Activated naive CD8-positive, alpha-beta T cell treated with anti-CD3 and anti-CD28 coated beads, Interleukin-2, amount 10 ng/mL, durations not matched to agents 7 days and 5 days (primary cell): ENCODE measurements at regions not wholly inside any gene's neighbourhood (a gene's known extent, or its start where the extent isn't known, plus 50 kb on each side); places are given as distances from the start of the nearest gene placed in this dataset.

Source experiments
- ATAC-seq: fragments of 150-1000 bp; cut with Tn5 transposase; one replicate; pipeline ENCODE4 v1.10.0; 2021; ENCODE audit warnings: low read depth, moderate library complexity
- POLR2A ChIA-PET: fragments of 350-600 bp; sonication (Branson Sonifier 250); formaldehyde crosslinking; loops from one replicate; lab custom pipeline; 2021; ENCODE audit warnings: antibody characterized with exemption; lab: Charles Lee
- DNase-seq: peaks from one replicate; pipeline ENCODE4 v3.0.0; 2021
- H3K27ac Mint-ChIP-seq: one replicate; pipeline ENCODE4 v1.8.0; 2022; ENCODE audit warnings: mild to moderate bottlenecking, mixed read lengths
- H3K27me3 Mint-ChIP-seq: one replicate; pipeline ENCODE4 v1.8.0; 2022; ENCODE audit warnings: mild to moderate bottlenecking, moderate library complexity, mixed read lengths
- H3K36me3 Mint-ChIP-seq: one replicate; pipeline ENCODE4 v1.8.0; 2021; ENCODE audit warnings: mild to moderate bottlenecking, mixed read lengths
- H3K4me1 Mint-ChIP-seq: one replicate; pipeline ENCODE4 v1.8.0; 2021; ENCODE audit warnings: mixed read lengths
- H3K4me3 Mint-ChIP-seq: one replicate; pipeline ENCODE4 v1.8.0; 2022; ENCODE audit warnings: mild to moderate bottlenecking, moderate library complexity, mixed read lengths
- H3K9me3 Mint-ChIP-seq: one replicate; pipeline ENCODE4 v1.8.0; 2021; ENCODE audit warnings: mixed read lengths

- ATAC-seq: no peak
- Mint-ChIP-seq H3K4me3 (no peak overlapping the region), H3K36me3 (no peaks in the 10 kb centered on the region), H3K9me3 (no peaks in the 10 kb centered on the region), H3K27me3 (no peaks in the 10 kb centered on the region), H3K4me1 (no peaks in the 10 kb centered on the region), H3K27ac (no peak overlapping the region)
- POLR2A ChIA-PET: no interaction called here
- DNase-seq: no peak
Measured at GRCh38 chr1:218863987-218864386, 309.7 kb upstream of the LYPLAL1 start.

DNA sequence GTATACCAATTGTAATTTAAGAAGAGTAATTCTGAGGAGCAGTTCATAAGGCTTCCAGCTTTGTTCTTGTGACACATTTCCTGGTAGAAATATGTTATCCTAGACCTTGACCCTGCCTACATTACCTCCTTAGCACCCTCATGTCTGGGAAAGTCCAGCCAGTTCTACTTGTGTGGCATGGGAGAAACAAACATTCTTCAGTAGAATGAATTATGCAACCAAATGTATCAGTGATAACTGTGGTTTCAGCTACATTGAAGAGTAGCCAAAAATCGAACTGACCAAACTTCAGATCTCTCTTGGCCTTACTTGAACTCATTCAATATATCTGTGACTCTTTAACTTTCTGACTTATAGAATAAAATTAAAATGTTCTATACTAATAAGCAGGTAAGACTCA lies 308.1 kb upstream of the LYPLAL1 start:
- POLR2A ChIA-PET: no interaction called here
- Mint-ChIP-seq H3K9me3 (peaks cover 3% of the 10 kb centered on the region), H3K36me3 (no peaks in the 10 kb centered on the region), H3K27ac (no peak overlapping the region), H3K4me3 (no peak overlapping the region), H3K27me3 (no peaks in the 10 kb centered on the region), H3K4me1 (no peaks in the 10 kb centered on the region)
- DNase-seq (no peak), ATAC-seq (no peak)

GRCh38 chr1:218866507-218866906 lies 307.2 kb upstream of the LYPLAL1 start:
- Mint-ChIP-seq H3K4me1 (no peaks in the 10 kb centered on the region), H3K27ac (no peak overlapping the region), H3K36me3 (no peaks in the 10 kb centered on the region), H3K4me3 (no peak overlapping the region), H3K27me3 (no peaks in the 10 kb centered on the region), H3K9me3 (peaks cover 3% of the 10 kb centered on the region)
- ATAC-seq (no peak), DNase-seq (no peak)
- POLR2A ChIA-PET: no interaction called here

GRCh38 chr1:218867066-218867465 lies 306.6 kb upstream of the LYPLAL1 start:
- Mint-ChIP-seq H3K4me3 (no peak overlapping the region), H3K27ac (no peak overlapping the region), H3K9me3 (peaks cover 3% of the 10 kb centered on the region), H3K27me3 (no peaks in the 10 kb centered on the region), H3K4me1 (no peaks in the 10 kb centered on the region), H3K36me3 (no peaks in the 10 kb centered on the region)
- ATAC-seq (no peak), DNase-seq (no peak)
- POLR2A ChIA-PET: no interaction called here

- POLR2A ChIA-PET: no interaction called here
- H3K36me3 Mint-ChIP-seq: no peaks in the 10 kb centered on the region
- no peak overlapping the region for H3K27ac Mint-ChIP-seq
- no peak for ATAC-seq
- no peak overlapping the region for H3K4me3 Mint-ChIP-seq
- H3K27me3 Mint-ChIP-seq: no peaks in the 10 kb centered on the region
- DNase-seq: no peak
- peaks cover 3% of the 10 kb centered on the region for H3K9me3 Mint-ChIP-seq
- no peaks in the 10 kb centered on the region for H3K4me1 Mint-ChIP-seq
Measured at GRCh38 chr1:218867941-218868626, 305.6 kb upstream of the LYPLAL1 start.

GRCh38 chr1:218869276-218869675 lies 304.4 kb upstream of the LYPLAL1 start:
- Mint-ChIP-seq H3K9me3 (peaks cover 3% of the 10 kb centered on the region), H3K4me1 (peaks cover 1% of the 10 kb centered on the region), H3K27me3 (no peaks in the 10 kb centered on the region), H3K4me3 (no peak overlapping the region), H3K36me3 (no peaks in the 10 kb centered on the region), H3K27ac (no peak overlapping the region)
- ATAC-seq (no peak), DNase-seq (no peak)
- POLR2A ChIA-PET: no interaction called here

DNA sequence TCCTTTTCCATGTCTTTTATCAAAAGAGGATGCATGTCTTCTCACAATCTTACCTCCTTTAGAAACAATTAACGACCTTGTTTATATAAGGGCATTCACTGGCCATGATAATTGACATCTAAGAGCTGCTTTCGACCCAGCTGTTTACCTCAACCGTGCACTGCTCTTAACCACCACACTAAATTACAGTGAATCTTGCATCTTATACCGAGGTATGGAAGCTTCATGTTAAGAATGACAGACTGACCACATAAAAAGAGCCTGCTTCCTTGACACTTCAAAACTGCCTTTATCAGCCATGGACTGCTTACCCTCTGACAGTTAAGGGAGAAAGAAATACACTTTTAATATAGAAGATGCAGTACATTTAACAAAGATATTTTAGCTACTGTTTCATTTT lies 301.7 kb upstream of the LYPLAL1 start:
- H3K27me3 Mint-ChIP-seq: no peaks in the 10 kb centered on the region
- ATAC-seq: no peak
- POLR2A ChIA-PET: no interaction called here
- DNase-seq: no peak
- H3K36me3 Mint-ChIP-seq: no peaks in the 10 kb centered on the region
- peaks cover 3% of the 10 kb centered on the region for H3K9me3 Mint-ChIP-seq
- H3K4me3 Mint-ChIP-seq: no peak overlapping the region
- no peak overlapping the region for H3K27ac Mint-ChIP-seq
- peaks cover 3% of the 10 kb centered on the region for H3K4me1 Mint-ChIP-seq

- POLR2A ChIA-PET: no interaction called here
- ATAC-seq: no peak
- no peak for DNase-seq
- Mint-ChIP-seq H3K27ac (no peak overlapping the region), H3K36me3 (no peaks in the 10 kb centered on the region), H3K27me3 (no peaks in the 10 kb centered on the region), H3K9me3 (peaks cover 3% of the 10 kb centered on the region), H3K4me3 (no peak overlapping the region), H3K4me1 (peaks cover 3% of the 10 kb centered on the region)
Measured at GRCh38 chr1:218872928-218873327, 300.8 kb upstream of the LYPLAL1 start.

GRCh38 chr1:218874313-218874712 lies 299.4 kb upstream of the LYPLAL1 start:
- no peaks in the 10 kb centered on the region for H3K27me3 Mint-ChIP-seq
- peaks cover 3% of the 10 kb centered on the region for H3K4me1 Mint-ChIP-seq
- H3K27ac Mint-ChIP-seq: no peak overlapping the region
- peaks cover 2% of the 10 kb centered on the region for H3K9me3 Mint-ChIP-seq
- H3K36me3 Mint-ChIP-seq: no peaks in the 10 kb centered on the region
- ATAC-seq (no peak), DNase-seq (no peak)
- POLR2A ChIA-PET: no interaction called here
- no peak overlapping the region for H3K4me3 Mint-ChIP-seq

GRCh38 chr1:218874801-218875400 lies 298.8 kb upstream of the LYPLAL1 start:
- Mint-ChIP-seq H3K27ac (no peak overlapping the region), H3K9me3 (peaks cover 1% of the 10 kb centered on the region), H3K36me3 (no peaks in the 10 kb centered on the region), H3K4me1 (peaks cover 3% of the 10 kb centered on the region), H3K4me3 (no peak overlapping the region), H3K27me3 (no peaks in the 10 kb centered on the region)
- DNase-seq (no peak), ATAC-seq (no peak)
- POLR2A ChIA-PET: no interaction called here

GRCh38 chr1:218878369-218878768 lies 295.3 kb upstream of the LYPLAL1 start:
- no peaks in the 10 kb centered on the region for H3K27me3 Mint-ChIP-seq
- H3K27ac Mint-ChIP-seq: no peak overlapping the region
- no peaks in the 10 kb centered on the region for H3K9me3 Mint-ChIP-seq
- ATAC-seq (no peak), DNase-seq (no peak)
- H3K4me3 Mint-ChIP-seq: no peak overlapping the region
- POLR2A ChIA-PET: no interaction called here
- peaks cover 3% of the 10 kb centered on the region for H3K4me1 Mint-ChIP-seq
- no peaks in the 10 kb centered on the region for H3K36me3 Mint-ChIP-seq

- ATAC-seq: no peak
- no peak for DNase-seq
- H3K36me3 Mint-ChIP-seq: no peaks in the 10 kb centered on the region
- no peak overlapping the region for H3K27ac Mint-ChIP-seq
- no peak overlapping the region for H3K4me3 Mint-ChIP-seq
- POLR2A ChIA-PET: no interaction called here
- H3K9me3 Mint-ChIP-seq: peaks cover 5% of the 10 kb centered on the region
- H3K4me1 Mint-ChIP-seq: no peaks in the 10 kb centered on the region
- no peaks in the 10 kb centered on the region for H3K27me3 Mint-ChIP-seq
Measured at GRCh38 chr1:218880484-218881060, 293.1 kb upstream of the LYPLAL1 start.

GRCh38 chr1:218882454-218882853 lies 291.2 kb upstream of the LYPLAL1 start:
- H3K27ac Mint-ChIP-seq: no peak overlapping the region
- H3K9me3 Mint-ChIP-seq: peaks cover 5% of the 10 kb centered on the region
- no peaks in the 10 kb centered on the region for H3K36me3 Mint-ChIP-seq
- DNase-seq: no peak
- H3K27me3 Mint-ChIP-seq: no peaks in the 10 kb centered on the region
- no peak overlapping the region for H3K4me3 Mint-ChIP-seq
- no peak for ATAC-seq
- POLR2A ChIA-PET: no interaction called here
- H3K4me1 Mint-ChIP-seq: no peaks in the 10 kb centered on the region
